Esophagus squamous epithelium (tissue), 4 donors: ENCODE measurements at regions not wholly inside any gene's neighbourhood (a gene's known extent, or its start where the extent isn't known, plus 50 kb on each side); places are given as distances from the start of the nearest gene placed in this dataset.

Experiments used
- CTCF ChIP-seq, 6 experiments: fragments of 450-650 bp in 4 of 6; fragments of 200-600 bp in 2 of 6; sonication (generic) in 2 of 6; IDR thresholded peaks; one replicate each; pipeline ENCODE4 v1.5.1; 2016 to 2019; ENCODE audit warnings: antibody characterized with exemption in 6 of 6, mild to moderate bottlenecking in 4 of 6, moderate library complexity in 4 of 6
- POLR2A ChIP-seq, 4 donors: fragments of 450-650 bp; IDR thresholded peaks; one replicate each; pipeline ENCODE4 v1.6.1; 2017; ENCODE audit warnings: antibody characterized with exemption in 4 of 4, mild to moderate bottlenecking in 4 of 4, moderate library complexity in 3 of 4

- no peak for TF ChIP-seq CTCF (IDR thresholded peaks at IDR 0.05)
- no peak for TF ChIP-seq POLR2A (IDR thresholded peaks at IDR 0.05)
Observed at GRCh38 chr20:55097621-55098020, 622.2 kb downstream of the DOK5 start.
